Loucy (cell line): ENCODE measurements at regions not wholly inside any gene's neighbourhood (a gene's known extent, or its start where the extent isn't known, plus 50 kb on each side); places are given as distances from the start of the nearest gene placed in this dataset.

Source experiments
- H2AFZ ChIP-seq: fragments of 200-600 bp; sonication (generic); 2 replicates; pipeline ENCODE4 v1.6.0; 2016; ENCODE audit warnings: antibody characterized with exemption, mild to moderate bottlenecking, low read length, moderate library complexity
- H3F3A ChIP-seq: fragments of 200-600 bp; 2 replicates; pipeline ENCODE4 v1.6.0; 2016; ENCODE audit warnings: antibody characterized with exemption, low read depth, mild to moderate bottlenecking
- H3K27me3 ChIP-seq: fragments of 200-600 bp; sonication (generic); 2 replicates; pipeline ENCODE4 v1.6.1; 2014; ENCODE audit warnings: low read length, mild to moderate bottlenecking; ENCODE audit not compliant: insufficient read depth, poor library complexity, severe bottlenecking
- H3K36me3 ChIP-seq: fragments of 200-600 bp; sonication (generic); 2 replicates; pipeline ENCODE4 v1.6.1; 2016; ENCODE audit warnings: low read length; ENCODE audit not compliant: insufficient read depth
- H3K4me1 ChIP-seq: fragments of 200-600 bp; sonication (generic); 2 replicates; pipeline ENCODE4 v1.5.1; 2014; ENCODE audit warnings: low read length, mild to moderate bottlenecking; ENCODE audit not compliant: insufficient read depth, poor library complexity, severe bottlenecking
- H3K4me2 ChIP-seq: fragments of 200-600 bp; sonication (generic); 2 replicates; pipeline ENCODE4 v1.6.0; 2014; ENCODE audit warnings: antibody characterized with exemption, low read length, low read depth, mild to moderate bottlenecking; ENCODE audit not compliant: poor library complexity, severe bottlenecking
- H3K4me3 ChIP-seq: fragments of 200-600 bp; sonication (generic); 2 replicates; pipeline ENCODE4 v1.5.1; 2014; ENCODE audit warnings: low read length, mild to moderate bottlenecking, mixed read lengths; ENCODE audit not compliant: poor library complexity, severe bottlenecking
- H3K79me2 ChIP-seq: fragments of 200-600 bp; sonication (generic); 2 replicates; pipeline ENCODE4 v1.6.1; 2014; ENCODE audit warnings: low read length; ENCODE audit not compliant: insufficient read depth
- H3K9ac ChIP-seq: fragments of 200-600 bp; sonication (generic); 2 replicates; pipeline ENCODE4 v1.6.0; 2014; ENCODE audit warnings: mild to moderate bottlenecking, low read depth, low read length, moderate library complexity; ENCODE audit not compliant: poor library complexity, severe bottlenecking
- H3K9me2 ChIP-seq: fragments of 200-600 bp; sonication (generic); replicated peaks from 2 replicates; pipeline ENCODE4 v1.6.1; 2016; ENCODE audit warnings: low read depth, low read length, mixed read lengths
- H3K9me3 ChIP-seq: fragments of 200-600 bp; sonication (generic); 2 replicates; pipeline ENCODE4 v1.6.1; 2014; ENCODE audit warnings: mild to moderate bottlenecking, antibody characterized with exemption, low read length, low read depth; ENCODE audit not compliant: insufficient read depth
- H4K20me1 ChIP-seq: fragments of 200-600 bp; sonication (generic); 2 replicates; pipeline ENCODE4 v1.6.0; 2014; ENCODE audit warnings: antibody characterized with exemption, low read length, mild to moderate bottlenecking; ENCODE audit not compliant: insufficient read depth, poor library complexity, severe bottlenecking
- EZH2phosphoT487 ChIP-seq: fragments of 200-600 bp; IDR thresholded peaks from 2 replicates; pipeline ENCODE4 v1.6.1; 2018; ENCODE audit warnings: antibody characterized with exemption, mild to moderate bottlenecking, moderate library complexity, borderline replicate concordance
- TF ChIP-seq, protein P1 (sequence below): fragments of 200-600 bp; sonication (generic); conservative IDR thresholded peaks from 2 replicates; pipeline ENCODE4 v1.5.1; 2014; ENCODE audit warnings: mild to moderate bottlenecking, antibody characterized with exemption, low read length

DNA sequence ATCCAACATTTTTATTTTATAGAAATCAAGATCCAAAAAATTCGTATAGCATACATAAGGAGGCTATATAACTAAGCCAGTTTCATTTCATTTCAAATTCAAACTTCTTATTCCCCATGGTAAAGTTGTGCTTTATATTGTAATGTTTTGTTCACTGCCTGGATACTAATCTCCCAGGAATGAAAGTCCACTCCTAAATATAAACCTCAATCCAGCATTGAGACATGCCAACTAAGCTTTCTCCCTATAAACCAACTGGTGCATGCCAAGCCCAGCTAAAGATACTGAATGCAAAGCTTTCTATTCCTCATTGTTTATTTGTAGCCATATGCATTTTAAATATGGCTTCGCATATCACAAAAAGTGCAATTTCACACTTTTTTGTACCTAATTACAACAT, 63.8 kb upstream of the INPP4B start:
- Histone ChIP-seq H3F3A (no peaks in the 10 kb centered on the region), H3K4me1 (peaks cover 13% of the 10 kb centered on the region), H4K20me1 (no peaks in the 10 kb centered on the region), H3K9me3 (no peaks in the 10 kb centered on the region), H3K9ac (no peak overlapping the region), H3K27me3 (no peaks in the 10 kb centered on the region), H3K4me2 (no peak overlapping the region), H3K36me3 (no peaks in the 10 kb centered on the region), H2AFZ (no peak overlapping the region), H3K4me3 (no peak overlapping the region), H3K9me2 (no peaks in the 10 kb centered on the region), H3K79me2 (no peaks in the 10 kb centered on the region)
- TF ChIP-seq, protein P1, sequence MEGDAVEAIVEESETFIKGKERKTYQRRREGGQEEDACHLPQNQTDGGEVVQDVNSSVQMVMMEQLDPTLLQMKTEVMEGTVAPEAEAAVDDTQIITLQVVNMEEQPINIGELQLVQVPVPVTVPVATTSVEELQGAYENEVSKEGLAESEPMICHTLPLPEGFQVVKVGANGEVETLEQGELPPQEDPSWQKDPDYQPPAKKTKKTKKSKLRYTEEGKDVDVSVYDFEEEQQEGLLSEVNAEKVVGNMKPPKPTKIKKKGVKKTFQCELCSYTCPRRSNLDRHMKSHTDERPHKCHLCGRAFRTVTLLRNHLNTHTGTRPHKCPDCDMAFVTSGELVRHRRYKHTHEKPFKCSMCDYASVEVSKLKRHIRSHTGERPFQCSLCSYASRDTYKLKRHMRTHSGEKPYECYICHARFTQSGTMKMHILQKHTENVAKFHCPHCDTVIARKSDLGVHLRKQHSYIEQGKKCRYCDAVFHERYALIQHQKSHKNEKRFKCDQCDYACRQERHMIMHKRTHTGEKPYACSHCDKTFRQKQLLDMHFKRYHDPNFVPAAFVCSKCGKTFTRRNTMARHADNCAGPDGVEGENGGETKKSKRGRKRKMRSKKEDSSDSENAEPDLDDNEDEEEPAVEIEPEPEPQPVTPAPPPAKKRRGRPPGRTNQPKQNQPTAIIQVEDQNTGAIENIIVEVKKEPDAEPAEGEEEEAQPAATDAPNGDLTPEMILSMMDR, result no peak
- no peak for TF ChIP-seq EZH2phosphoT487

DNA sequence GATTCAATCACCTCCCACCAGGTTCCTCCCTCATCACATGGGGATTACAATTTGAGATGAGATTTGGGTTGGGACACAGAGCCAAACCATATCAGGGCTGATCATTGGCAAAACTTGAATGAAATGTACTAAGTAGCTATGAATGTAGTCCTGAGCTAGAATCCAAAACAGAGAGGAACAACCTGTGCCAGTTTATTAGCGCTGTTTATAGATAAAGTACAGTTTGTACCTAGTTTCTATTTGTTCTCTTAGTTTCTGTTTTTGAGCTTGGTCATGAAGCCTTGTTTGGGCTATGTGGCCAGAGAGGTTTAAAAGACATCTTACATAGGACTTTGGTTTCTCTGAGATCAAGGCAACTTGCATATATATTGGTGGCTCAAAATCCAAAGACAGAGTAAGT, 66.9 kb upstream of the INPP4B start:
- Histone ChIP-seq H3K9me2 (no peaks in the 10 kb centered on the region), H3K27me3 (no peaks in the 10 kb centered on the region)

DNA sequence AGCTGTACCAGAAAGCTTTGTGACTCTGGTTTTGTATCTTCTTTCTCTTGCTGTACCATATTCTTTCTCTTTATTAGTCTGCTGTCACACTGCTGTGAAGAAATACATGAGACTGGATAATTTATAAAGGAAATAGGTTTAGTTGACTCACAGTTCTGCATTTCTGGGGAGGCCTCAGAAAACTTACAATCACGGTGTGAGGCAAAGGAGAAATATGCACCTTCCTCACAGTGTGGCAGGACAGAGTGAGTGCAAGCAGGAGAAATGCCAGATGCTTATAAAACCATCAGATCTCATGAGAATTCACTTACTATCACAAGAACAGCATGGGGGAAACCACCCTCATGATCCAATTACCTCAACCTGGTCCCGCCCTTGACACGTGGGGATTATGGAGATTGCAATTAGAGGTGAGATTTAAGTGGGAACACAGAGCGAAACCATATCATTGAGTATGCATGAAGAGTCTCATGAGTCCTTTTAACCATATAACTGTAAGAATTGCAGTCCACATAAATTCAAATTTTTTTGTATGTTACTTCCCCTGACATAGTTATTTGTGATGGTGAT, 67.4 kb upstream of the INPP4B start:
- no peak overlapping the region; the same call in 1 of the 2 replicates for H2AFZ ChIP-seq
- H3F3A ChIP-seq, result no peaks in the 10 kb centered on the region
- TF ChIP-seq, protein P1, result no peak
- no peak for TF ChIP-seq EZH2phosphoT487
- H3K4me3 ChIP-seq, result no peak overlapping the region
- peaks cover 6% of the 10 kb centered on the region; the same call in 1 of the 2 replicates for H3K9me3 ChIP-seq
- H3K4me2 ChIP-seq, result no peak overlapping the region
- no peaks in the 10 kb centered on the region for H3K9me2 ChIP-seq
- no peaks in the 10 kb centered on the region for H3K27me3 ChIP-seq
- H4K20me1 ChIP-seq, result no peaks in the 10 kb centered on the region
- H3K9ac ChIP-seq, result no peak overlapping the region
- H3K79me2 ChIP-seq, result no peaks in the 10 kb centered on the region
- H3K4me1 ChIP-seq, result peaks cover 13% of the 10 kb centered on the region
- no peaks in the 10 kb centered on the region for H3K36me3 ChIP-seq

More for the DNA sequence above, 66.9 kb upstream of the INPP4B start:
- no peaks in the 10 kb centered on the region for H3K36me3 ChIP-seq
- H2AFZ ChIP-seq, result no peak overlapping the region
- H3K9ac ChIP-seq, result no peak overlapping the region
- H4K20me1 ChIP-seq, result no peaks in the 10 kb centered on the region
- H3K4me2 ChIP-seq, result no peak overlapping the region
- no peaks in the 10 kb centered on the region for H3K79me2 ChIP-seq
- H3K4me1 ChIP-seq, result peaks cover 13% of the 10 kb centered on the region
- H3F3A ChIP-seq, result no peaks in the 10 kb centered on the region
- TF ChIP-seq EZH2phosphoT487, result no peak
- TF ChIP-seq, protein P1, result no peak
- H3K9me3 ChIP-seq, result peaks cover 6% of the 10 kb centered on the region; the same call in 1 of the 2 replicates
- no peak overlapping the region for H3K4me3 ChIP-seq
